MM.1S (cell line): ENCODE measurements at regions not wholly inside any gene's neighbourhood (a gene's known extent, or its start where the extent isn't known, plus 50 kb on each side); places are given as distances from the start of the nearest gene placed in this dataset.

Experiments used
- DNase-seq: peaks from one replicate; pipeline ENCODE4 v3.0.0-alpha.2; 2015
- H2AFZ ChIP-seq: fragments of 300-600 bp; sonication (generic); 2 replicates; pipeline ENCODE4 v1.6.0; 2016; ENCODE audit warnings: antibody characterized with exemption, low read length
- H3F3A ChIP-seq: fragments of 300-600 bp; sonication (generic); 2 replicates; pipeline ENCODE4 v1.6.1; 2016; ENCODE audit warnings: mild to moderate bottlenecking, antibody characterized with exemption, low read length, moderate library complexity, mixed read lengths; ENCODE audit not compliant: insufficient read depth
- H3K27ac ChIP-seq: fragments of 300-600 bp; sonication (generic); 2 replicates; pipeline ENCODE4 v1.5.1; 2016; ENCODE audit warnings: mild to moderate bottlenecking, low read length
- H3K27me3 ChIP-seq: fragments of 300-600 bp; sonication (generic); replicated peaks from 2 replicates; pipeline ENCODE4 v1.6.0; 2016; ENCODE audit warnings: low read length; ENCODE audit not compliant: insufficient read depth
- H3K36me3 ChIP-seq: fragments of 300-600 bp; sonication (generic); replicated peaks from 2 replicates; pipeline ENCODE4 v1.6.1; 2016; ENCODE audit warnings: mild to moderate bottlenecking, low read length, mixed read lengths; ENCODE audit not compliant: insufficient read depth
- H3K4me1 ChIP-seq: fragments of 300-600 bp; sonication (generic); 2 replicates; pipeline ENCODE4 v1.6.1; 2016; ENCODE audit warnings: low read length, mixed read lengths
- H3K4me2 ChIP-seq: fragments of 300-600 bp; sonication (generic); 2 replicates; pipeline ENCODE4 v1.6.0; 2016; ENCODE audit warnings: low read depth, low read length
- H3K4me3 ChIP-seq: fragments of 300-600 bp; sonication (generic); 2 replicates; pipeline ENCODE4 v1.5.1; 2016; ENCODE audit warnings: low read length, mixed read lengths
- H3K79me2 ChIP-seq: fragments of 300-600 bp; sonication (generic); 2 replicates; pipeline ENCODE4 v1.6.1; 2016; ENCODE audit warnings: mixed run types, low read length, mixed read lengths
- H3K9ac ChIP-seq: fragments of 300-600 bp; sonication (generic); 2 replicates; pipeline ENCODE4 v1.6.1; 2016; ENCODE audit warnings: low read length, mixed read lengths
- H3K9me2 ChIP-seq: fragments of 300-600 bp; sonication (generic); replicated peaks from 2 replicates; pipeline ENCODE4 v1.6.1; 2016; ENCODE audit warnings: mild to moderate bottlenecking, low read length, mixed read lengths; ENCODE audit not compliant: insufficient read depth
- H3K9me3 ChIP-seq: fragments of 300-600 bp; sonication (generic); replicated peaks from 2 replicates; pipeline ENCODE4 v1.6.1; 2016; ENCODE audit warnings: mild to moderate bottlenecking, low read length, mixed read lengths; ENCODE audit not compliant: insufficient read depth
- H4K20me1 ChIP-seq: fragments of 300-600 bp; sonication (generic); 2 replicates; pipeline ENCODE4 v1.6.1; 2016; ENCODE audit warnings: mild to moderate bottlenecking, low read length, moderate library complexity, mixed read lengths; ENCODE audit not compliant: insufficient read depth
- EZH2 ChIP-seq: fragments of 300-600 bp; sonication (generic); optimal IDR thresholded peaks from 2 replicates; pipeline ENCODE3; 2017; ENCODE audit warnings: low read depth, mild to moderate bottlenecking, antibody characterized with exemption, low read length, mixed read lengths
- EZH2phosphoT487 ChIP-seq: fragments of 300-600 bp; sonication (generic); IDR thresholded peaks from 2 replicates; pipeline ENCODE4 v1.6.1; 2018; ENCODE audit warnings: antibody characterized with exemption, low read length
- TF ChIP-seq, protein P1 (sequence below): fragments of 300-600 bp; sonication (generic); IDR thresholded peaks from 2 replicates; pipeline ENCODE4 v1.5.1; 2016; ENCODE audit warnings: antibody characterized with exemption, low read length, mixed read lengths

DNA sequence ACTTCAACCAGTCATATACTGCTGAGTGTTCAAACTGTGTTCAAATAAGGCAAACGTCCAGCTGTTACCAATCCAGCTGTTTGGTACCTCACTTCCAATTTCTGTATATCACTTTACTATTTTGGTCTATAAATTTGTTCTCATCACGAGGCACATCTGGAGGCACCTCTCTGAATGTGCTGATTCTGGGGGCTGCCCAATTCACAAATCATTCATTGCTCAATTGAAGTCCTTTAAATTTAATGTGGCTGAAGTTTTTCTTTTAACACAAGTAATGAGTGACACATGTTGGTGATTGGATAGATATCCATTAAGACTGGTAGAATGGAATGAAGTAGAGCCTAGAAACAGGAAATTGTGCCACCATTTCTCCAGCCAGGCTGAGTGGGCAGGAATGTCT is 617.0 kb upstream of the TMEM132C start:
- no peaks in the 10 kb centered on the region for H3K9me3 ChIP-seq
- DNase-seq, result no peak

DNA sequence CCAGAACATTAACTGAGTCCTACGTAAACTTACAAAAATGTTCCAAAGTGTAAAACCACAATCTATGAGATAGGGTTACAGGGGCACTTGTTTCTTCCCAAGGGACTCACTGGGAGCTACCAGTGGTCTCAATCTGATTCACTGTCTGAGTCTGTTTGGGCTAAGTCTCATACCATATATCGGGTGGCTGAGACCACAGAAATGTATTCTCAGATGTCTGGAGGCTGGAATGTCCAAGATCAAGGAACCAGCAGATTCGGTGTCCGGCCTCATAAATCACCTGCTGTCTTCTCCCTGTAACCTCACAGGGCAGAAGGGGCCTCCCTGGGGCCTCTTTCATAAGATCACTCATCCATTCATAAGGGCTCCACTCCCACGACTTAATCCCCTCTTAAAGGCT is 616.3 kb upstream of the TMEM132C start:
- H3K4me1 ChIP-seq, result no peaks in the 10 kb centered on the region
- H2AFZ ChIP-seq, result no peak overlapping the region
- no peak overlapping the region for H3K9ac ChIP-seq
- no peak overlapping the region for H3K4me2 ChIP-seq
- DNase-seq, result no peak
- no peak overlapping the region for H3K27ac ChIP-seq
- no peaks in the 10 kb centered on the region for H3K79me2 ChIP-seq
- TF ChIP-seq EZH2phosphoT487, result no peak
- TF ChIP-seq, protein P1, sequence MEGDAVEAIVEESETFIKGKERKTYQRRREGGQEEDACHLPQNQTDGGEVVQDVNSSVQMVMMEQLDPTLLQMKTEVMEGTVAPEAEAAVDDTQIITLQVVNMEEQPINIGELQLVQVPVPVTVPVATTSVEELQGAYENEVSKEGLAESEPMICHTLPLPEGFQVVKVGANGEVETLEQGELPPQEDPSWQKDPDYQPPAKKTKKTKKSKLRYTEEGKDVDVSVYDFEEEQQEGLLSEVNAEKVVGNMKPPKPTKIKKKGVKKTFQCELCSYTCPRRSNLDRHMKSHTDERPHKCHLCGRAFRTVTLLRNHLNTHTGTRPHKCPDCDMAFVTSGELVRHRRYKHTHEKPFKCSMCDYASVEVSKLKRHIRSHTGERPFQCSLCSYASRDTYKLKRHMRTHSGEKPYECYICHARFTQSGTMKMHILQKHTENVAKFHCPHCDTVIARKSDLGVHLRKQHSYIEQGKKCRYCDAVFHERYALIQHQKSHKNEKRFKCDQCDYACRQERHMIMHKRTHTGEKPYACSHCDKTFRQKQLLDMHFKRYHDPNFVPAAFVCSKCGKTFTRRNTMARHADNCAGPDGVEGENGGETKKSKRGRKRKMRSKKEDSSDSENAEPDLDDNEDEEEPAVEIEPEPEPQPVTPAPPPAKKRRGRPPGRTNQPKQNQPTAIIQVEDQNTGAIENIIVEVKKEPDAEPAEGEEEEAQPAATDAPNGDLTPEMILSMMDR, result no peak
- TF ChIP-seq EZH2, result no peak
- H3K9me2 ChIP-seq, result no peaks in the 10 kb centered on the region
- no peaks in the 10 kb centered on the region for H4K20me1 ChIP-seq
- H3K27me3 ChIP-seq, result no peaks in the 10 kb centered on the region
- no peaks in the 10 kb centered on the region for H3K9me3 ChIP-seq
- no peaks in the 10 kb centered on the region for H3F3A ChIP-seq
- H3K4me3 ChIP-seq, result no peak overlapping the region
- no peaks in the 10 kb centered on the region for H3K36me3 ChIP-seq

More for the DNA sequence above, 617.0 kb upstream of the TMEM132C start:
- H3K36me3 ChIP-seq, result no peaks in the 10 kb centered on the region
- no peaks in the 10 kb centered on the region for H3F3A ChIP-seq
- no peaks in the 10 kb centered on the region for H3K4me1 ChIP-seq
- TF ChIP-seq EZH2 (no peak), EZH2phosphoT487 (no peak)
- TF ChIP-seq, protein P1, result no peak
- no peaks in the 10 kb centered on the region for H4K20me1 ChIP-seq
- H2AFZ ChIP-seq, result no peak overlapping the region
- no peak overlapping the region for H3K9ac ChIP-seq
- no peaks in the 10 kb centered on the region for H3K27me3 ChIP-seq
- no peaks in the 10 kb centered on the region for H3K79me2 ChIP-seq
- H3K4me3 ChIP-seq, result no peak overlapping the region
- no peak overlapping the region for H3K27ac ChIP-seq
- no peaks in the 10 kb centered on the region for H3K9me2 ChIP-seq
- no peak overlapping the region for H3K4me2 ChIP-seq

DNA sequence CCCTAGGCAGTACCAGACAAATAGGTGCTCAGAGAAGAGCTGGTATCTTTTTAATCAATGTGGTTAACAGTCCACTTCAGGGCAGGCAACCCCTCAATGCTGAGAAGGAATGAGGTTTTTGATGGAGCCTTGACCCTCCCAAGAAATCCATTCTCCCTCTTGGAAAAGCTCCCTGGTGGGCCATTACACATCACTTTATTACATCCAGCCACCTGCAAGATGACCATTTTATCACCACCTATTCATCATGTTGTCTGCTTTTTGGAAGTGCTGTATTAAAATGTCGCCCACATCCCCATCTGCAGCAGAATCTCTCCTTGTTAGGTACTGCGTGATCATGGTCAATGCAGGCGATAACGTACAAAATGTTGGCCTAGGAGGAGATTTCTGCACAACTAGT is 614.7 kb upstream of the TMEM132C start:
- Histone ChIP-seq H3K4me1 (no peaks in the 10 kb centered on the region), H3K4me2 (no peak overlapping the region), H3K4me3 (no peak overlapping the region), H3K27me3 (no peaks in the 10 kb centered on the region), H3F3A (no peaks in the 10 kb centered on the region), H3K27ac (no peak overlapping the region), H3K9me2 (no peaks in the 10 kb centered on the region), H3K79me2 (no peaks in the 10 kb centered on the region), H3K9ac (no peak overlapping the region), H3K36me3 (no peaks in the 10 kb centered on the region), H2AFZ (no peak overlapping the region), H3K9me3 (no peaks in the 10 kb centered on the region), H4K20me1 (no peaks in the 10 kb centered on the region)
- no peak for DNase-seq
- TF ChIP-seq, protein P1, result no peak
- TF ChIP-seq EZH2phosphoT487 (no peak), EZH2 (no peak)
